Epithelial cell of esophagus (primary cell): ENCODE measurements at regions not wholly inside any gene's neighbourhood (a gene's known extent, or its start where the extent isn't known, plus 50 kb on each side); places are given as distances from the start of the nearest gene placed in this dataset.
A peak's percentile ranks its signal among the peaks of the same experiment; 100 is the strongest.

Source experiments
- DNase-seq: peaks from one replicate; pipeline ENCODE4 v3.0.0; 2010; ENCODE audit warnings: low read depth
- H3K4me3 ChIP-seq: 2 replicates; pipeline ENCODE4 v1.5.1; 2011; ENCODE audit warnings: mild to moderate bottlenecking, low read length, control low read depth
- TF ChIP-seq, protein P1 (sequence below): IDR thresholded peaks from 2 replicates; pipeline ENCODE4 v1.5.1; 2011; ENCODE audit warnings: low read depth, mild to moderate bottlenecking, low read length, control low read depth, inconsistent platforms; ENCODE audit not compliant: insufficient read depth; ENCODE audit errors: missing control alignments

DNA sequence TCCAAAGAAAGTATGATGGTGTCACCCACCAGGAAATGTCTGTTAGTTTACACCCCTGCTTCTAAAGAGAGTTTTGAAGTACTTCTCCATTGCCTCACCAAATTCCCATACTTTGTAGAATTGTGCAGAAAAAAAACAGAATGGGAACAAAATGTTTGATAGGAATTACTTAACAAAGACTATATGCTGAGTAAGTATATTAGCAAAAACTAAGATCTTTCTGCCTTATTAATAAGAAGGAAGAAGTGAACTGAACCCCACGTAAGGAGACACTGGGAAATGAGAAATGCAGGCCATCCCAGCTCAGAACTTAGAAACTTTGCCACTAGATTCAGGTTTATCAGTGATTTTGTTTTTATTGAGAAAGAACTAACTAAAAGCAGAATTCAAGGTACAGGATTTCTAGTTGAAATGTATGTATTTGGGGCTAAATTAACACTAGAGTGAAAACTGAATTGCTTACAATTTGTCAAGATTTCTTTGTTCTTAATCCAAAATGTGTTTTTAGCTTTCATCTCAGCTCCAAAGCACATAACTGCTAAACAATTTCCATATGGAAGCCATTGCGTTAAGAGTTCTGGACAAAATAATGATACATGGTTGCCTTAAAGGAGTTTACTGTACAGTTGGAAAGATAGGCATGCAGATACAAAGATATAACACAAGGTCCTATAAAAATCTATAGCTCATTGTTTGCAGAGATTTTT is 102.7 kb upstream of the BMP5 start:
- H3K4me3 ChIP-seq: no peak overlapping the region
- TF ChIP-seq, protein P1, sequence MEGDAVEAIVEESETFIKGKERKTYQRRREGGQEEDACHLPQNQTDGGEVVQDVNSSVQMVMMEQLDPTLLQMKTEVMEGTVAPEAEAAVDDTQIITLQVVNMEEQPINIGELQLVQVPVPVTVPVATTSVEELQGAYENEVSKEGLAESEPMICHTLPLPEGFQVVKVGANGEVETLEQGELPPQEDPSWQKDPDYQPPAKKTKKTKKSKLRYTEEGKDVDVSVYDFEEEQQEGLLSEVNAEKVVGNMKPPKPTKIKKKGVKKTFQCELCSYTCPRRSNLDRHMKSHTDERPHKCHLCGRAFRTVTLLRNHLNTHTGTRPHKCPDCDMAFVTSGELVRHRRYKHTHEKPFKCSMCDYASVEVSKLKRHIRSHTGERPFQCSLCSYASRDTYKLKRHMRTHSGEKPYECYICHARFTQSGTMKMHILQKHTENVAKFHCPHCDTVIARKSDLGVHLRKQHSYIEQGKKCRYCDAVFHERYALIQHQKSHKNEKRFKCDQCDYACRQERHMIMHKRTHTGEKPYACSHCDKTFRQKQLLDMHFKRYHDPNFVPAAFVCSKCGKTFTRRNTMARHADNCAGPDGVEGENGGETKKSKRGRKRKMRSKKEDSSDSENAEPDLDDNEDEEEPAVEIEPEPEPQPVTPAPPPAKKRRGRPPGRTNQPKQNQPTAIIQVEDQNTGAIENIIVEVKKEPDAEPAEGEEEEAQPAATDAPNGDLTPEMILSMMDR: no peak
- no peak for DNase-seq

DNA sequence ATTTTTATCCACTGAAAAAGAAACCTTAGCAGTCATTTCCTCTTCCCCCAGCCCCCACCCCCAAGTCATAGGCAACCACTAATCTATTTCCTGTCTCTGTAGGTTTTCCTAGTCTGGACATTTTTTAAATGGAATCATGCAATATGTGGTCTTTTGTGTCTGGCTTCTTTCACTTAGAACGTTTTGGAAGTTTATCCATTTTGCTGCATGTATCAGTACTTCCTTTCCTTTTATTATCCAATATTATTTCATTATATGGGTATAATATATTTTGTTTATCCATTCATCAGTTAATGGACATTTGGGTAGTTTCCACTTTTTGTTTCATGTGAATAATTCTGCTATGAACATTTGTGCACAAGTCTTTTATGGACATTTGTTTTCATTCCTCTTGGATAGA is 99.3 kb upstream of the BMP5 start:
- TF ChIP-seq, protein P1: no peak
- no peak overlapping the region for H3K4me3 ChIP-seq
- DNase-seq: no peak

- no peak overlapping the region for H3K4me3 ChIP-seq
- no peak for DNase-seq
- TF ChIP-seq, protein P1: no peak
Observed at GRCh38 chr6:55972091-55972490, 96.7 kb upstream of the BMP5 start.

DNA sequence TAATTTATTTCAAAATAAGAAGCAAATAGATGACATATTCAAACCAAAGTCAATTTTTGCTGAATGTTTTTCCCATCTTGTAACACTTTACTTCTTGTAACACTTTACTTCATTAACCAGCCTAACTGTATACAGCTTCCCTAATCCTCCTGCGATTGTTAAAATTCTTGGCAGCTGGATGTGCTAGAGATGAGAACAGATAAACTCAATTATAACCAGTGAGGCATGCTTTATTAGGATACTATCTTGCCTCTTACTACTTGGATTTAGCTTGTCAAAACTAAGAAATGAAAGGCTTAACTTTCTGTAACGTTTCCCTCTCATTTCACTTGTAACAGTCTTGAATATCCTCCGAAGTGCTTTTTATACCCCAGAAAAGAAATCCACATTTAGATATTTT is 94.1 kb upstream of the BMP5 start:
- no peak for DNase-seq
- H3K4me3 ChIP-seq: no peak overlapping the region
- TF ChIP-seq, protein P1: no peak

DNA sequence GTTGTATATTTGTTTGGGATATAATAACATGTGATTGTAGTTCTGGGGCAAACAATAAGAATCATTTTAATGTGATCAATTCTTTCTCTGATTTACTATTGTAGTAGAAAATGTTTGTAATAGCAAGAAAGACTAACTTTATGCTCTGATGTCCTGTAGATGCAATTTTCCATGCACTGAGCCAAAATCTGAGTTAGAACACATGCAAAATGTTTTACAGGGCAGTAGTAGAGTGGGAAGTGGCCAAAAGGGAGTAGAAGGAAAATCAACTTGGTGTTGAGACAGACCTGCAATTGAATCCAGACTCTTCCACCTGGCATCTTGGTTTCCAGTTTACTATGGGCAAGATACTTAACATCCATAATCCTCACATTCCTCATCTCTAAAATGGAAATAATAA is 93.5 kb upstream of the BMP5 start:
- TF ChIP-seq, protein P1: no peak

DNA sequence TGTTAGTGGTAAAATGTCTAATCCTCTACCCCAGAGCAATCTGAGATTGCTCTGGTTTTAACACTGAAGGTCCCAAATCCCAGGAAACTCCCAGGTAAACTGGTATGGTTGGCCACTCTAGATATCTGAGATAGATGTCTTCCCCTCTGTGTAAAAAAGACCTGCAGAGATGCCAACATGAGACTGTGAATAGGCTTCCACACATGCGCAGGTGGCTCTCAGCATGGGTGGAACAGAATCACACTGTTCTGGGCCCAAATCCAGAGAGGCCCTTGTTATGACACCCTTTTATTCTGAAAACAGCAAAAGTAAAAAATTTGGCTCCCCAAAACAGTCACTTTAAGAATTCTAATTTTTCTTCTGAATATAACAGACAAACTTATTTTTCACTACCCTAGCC is 88.7 kb upstream of the BMP5 start:
- TF ChIP-seq, protein P1: no peak
- no peak overlapping the region for H3K4me3 ChIP-seq
- no peak for DNase-seq

More for the DNA sequence above, 93.5 kb upstream of the BMP5 start:
- no peak for DNase-seq
- H3K4me3 ChIP-seq: no peak overlapping the region

DNA sequence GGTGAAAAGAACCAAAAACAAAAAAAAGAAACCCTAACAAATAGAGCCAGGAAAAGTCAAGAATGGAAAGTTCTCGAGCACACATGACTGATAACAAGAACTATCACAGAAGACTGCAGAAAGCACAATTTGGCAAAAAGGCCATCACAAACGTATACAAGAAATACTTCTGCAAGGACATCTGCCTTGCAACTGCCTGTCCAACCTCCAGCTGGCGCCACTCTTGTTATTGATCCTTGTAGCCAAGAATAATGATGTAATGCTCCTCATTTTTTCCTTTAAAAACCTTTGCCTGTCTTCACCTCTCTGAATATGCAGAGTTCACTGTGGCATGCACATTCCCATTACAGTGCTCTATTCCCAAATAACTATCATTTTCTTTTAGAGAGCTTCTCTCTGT is 87.9 kb upstream of the BMP5 start:
- H3K4me3 ChIP-seq: no peak overlapping the region
- peak; percentile 26 for DNase-seq
- TF ChIP-seq, protein P1: peak; percentile 46
